Uterus (tissue), 2 donors: ENCODE measurements at regions not wholly inside any gene's neighbourhood (a gene's known extent, or its start where the extent isn't known, plus 50 kb on each side); places are given as distances from the start of the nearest gene placed in this dataset.

ENCODE experiments used
- CTCF ChIP-seq, 4 experiments: fragments of 200-600 bp in 2 of 4; fragments of 450-650 bp in 2 of 4; sonication (generic) in 2 of 4; IDR thresholded peaks; one replicate each; pipeline ENCODE4 v1.5.1; 2016 to 2019; ENCODE audit warnings: antibody characterized with exemption in 4 of 4, mild to moderate bottlenecking in 2 of 4, moderate library complexity in 1 of 4
- POLR2A ChIP-seq, 2 donors: fragments of 450-650 bp; IDR thresholded peaks; one replicate each; pipeline ENCODE4 v1.6.1; 2016; ENCODE audit warnings: antibody characterized with exemption in 2 of 2, mild to moderate bottlenecking in 1 of 2, moderate library complexity in 1 of 2

GRCh38 chr7:97513326-97513725 lies 218.6 kb upstream of the TAC1 start:
- TF ChIP-seq CTCF (IDR thresholded peaks at IDR 0.05) (no peak), POLR2A (IDR thresholded peaks at IDR 0.05) (no peak)
